Neural progenitor cell (in vitro differentiated cells): ENCODE measurements at regions not wholly inside any gene's neighbourhood (a gene's known extent, or its start where the extent isn't known, plus 50 kb on each side); places are given as distances from the start of the nearest gene placed in this dataset.

Source experiments
- CTCF ChIP-seq: fragments of 200-600 bp; sonication (generic); IDR thresholded peaks from 2 replicates; pipeline ENCODE4 v1.5.1; 2017; ENCODE audit warnings: antibody characterized with exemption, mild to moderate bottlenecking
- EZH2 ChIP-seq: fragments of 200-600 bp; sonication (generic); IDR thresholded peaks from 2 replicates; pipeline ENCODE4 v1.6.1; 2017; ENCODE audit warnings: antibody characterized with exemption, mild to moderate bottlenecking, moderate library complexity
- EZH2phosphoT487 ChIP-seq: fragments of 200-600 bp; sonication (generic); IDR thresholded peaks from 2 replicates; pipeline ENCODE4 v1.6.1; 2017; ENCODE audit warnings: antibody characterized with exemption

GRCh38 chr9:16970321-16970720 lies 99.9 kb upstream of the BNC2 start:
- no peak for TF ChIP-seq CTCF
- TF ChIP-seq EZH2, result no peak
- no peak for TF ChIP-seq EZH2phosphoT487
